ENCODE measurements at regions not wholly inside any gene's neighbourhood (a gene's known extent, or its start where the extent isn't known, plus 50 kb on each side); places are given as distances from the start of the nearest gene placed in this dataset.

DNA sequence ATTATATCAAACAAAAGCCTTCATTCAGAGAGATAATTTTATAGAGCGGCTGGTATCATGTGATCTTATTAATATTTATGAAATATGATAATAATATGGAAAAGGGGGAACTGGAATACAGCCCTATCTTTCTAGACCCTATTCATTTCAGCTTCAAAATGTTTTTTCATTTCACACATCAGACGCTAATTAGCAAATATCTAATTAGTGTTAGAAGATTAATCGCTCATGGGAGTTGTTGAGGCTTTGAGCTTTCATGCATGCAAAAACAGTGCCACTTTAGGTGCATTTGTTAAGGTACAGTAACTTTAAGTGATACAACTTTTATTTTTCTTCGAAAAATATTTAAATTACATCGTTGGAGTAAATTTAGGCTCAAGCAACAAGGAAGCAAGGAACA lies 751.7 kb upstream of the WWC1 start:
- TF ChIP-seq GATA1 (IDR thresholded peaks at IDR 0.05; ENCODE audit: low read depth, low read length) (no peak), POLR2A (IDR thresholded peaks at IDR 0.05; ENCODE audit: low read length) (no peak)
- no peak for DNase-seq

DNA sequence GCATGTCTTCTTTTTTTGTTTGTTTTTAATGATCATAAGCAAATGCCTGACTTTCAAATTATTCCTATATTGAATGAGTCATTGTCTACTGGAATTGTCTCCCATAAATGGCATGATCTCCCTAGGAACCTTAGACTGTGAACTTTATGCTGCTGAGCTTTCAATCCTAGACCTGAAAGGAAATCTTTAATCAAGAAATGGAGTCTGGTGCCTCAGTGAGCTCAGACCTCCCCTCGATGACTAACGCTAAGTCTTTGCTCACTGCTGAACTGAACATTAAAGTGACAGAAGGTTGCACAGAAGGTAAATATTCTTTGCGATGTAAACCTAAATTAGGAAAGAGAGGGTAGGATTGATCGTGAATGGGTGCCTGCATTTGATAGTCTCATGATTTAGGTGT lies 745.2 kb upstream of the WWC1 start:
- no peak for DNase-seq
- TF ChIP-seq GATA1 (IDR thresholded peaks at IDR 0.05; ENCODE audit: low read depth, low read length), result no peak
- TF ChIP-seq POLR2A (IDR thresholded peaks at IDR 0.05; ENCODE audit: low read length), result no peak

DNA sequence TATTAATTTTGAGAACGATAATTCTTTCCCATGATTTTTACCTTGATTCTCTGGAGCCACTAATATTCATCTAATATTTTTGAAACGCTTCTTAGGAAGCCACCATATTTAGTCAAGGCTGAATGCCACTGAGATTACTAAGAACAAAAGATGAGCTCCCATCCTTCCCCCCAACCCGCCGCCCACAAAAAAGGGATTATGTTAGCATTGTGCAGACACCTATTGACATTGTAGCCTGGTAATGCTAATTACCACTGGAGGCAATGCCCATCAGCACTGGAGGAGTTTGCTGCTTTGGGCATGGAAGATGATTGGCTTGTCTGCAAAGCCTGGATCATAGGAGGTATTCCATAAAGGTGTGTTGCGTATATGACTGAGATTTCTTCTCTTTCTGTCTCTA lies 739.1 kb upstream of the WWC1 start:
- DNase-seq, result no peak
- TF ChIP-seq POLR2A (IDR thresholded peaks at IDR 0.05; ENCODE audit: low read length) (no peak), GATA1 (IDR thresholded peaks at IDR 0.05; ENCODE audit: low read depth, low read length) (no peak)

DNA sequence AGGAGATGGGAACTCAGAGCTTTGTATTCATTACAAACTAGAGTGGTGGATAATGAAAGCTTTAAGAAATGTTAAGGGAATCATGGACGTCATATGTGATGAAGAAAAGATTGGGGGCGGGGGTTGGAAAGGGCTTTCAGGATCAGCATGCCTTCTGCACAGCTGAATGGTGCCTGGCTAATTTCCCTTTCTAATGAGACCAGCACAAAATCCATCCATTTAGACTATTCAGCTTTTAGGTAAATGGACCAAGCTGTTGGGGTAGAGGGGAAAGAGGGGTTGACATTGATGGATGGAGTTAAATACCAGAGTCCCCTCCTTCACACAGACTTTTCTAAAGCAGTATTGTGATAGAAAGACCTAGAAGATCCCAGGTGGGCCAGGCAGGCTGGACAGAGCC lies 737.9 kb upstream of the WWC1 start:
- DNase-seq, result no peak
- no peak for TF ChIP-seq GATA1 (IDR thresholded peaks at IDR 0.05; ENCODE audit: low read depth, low read length)

DNA sequence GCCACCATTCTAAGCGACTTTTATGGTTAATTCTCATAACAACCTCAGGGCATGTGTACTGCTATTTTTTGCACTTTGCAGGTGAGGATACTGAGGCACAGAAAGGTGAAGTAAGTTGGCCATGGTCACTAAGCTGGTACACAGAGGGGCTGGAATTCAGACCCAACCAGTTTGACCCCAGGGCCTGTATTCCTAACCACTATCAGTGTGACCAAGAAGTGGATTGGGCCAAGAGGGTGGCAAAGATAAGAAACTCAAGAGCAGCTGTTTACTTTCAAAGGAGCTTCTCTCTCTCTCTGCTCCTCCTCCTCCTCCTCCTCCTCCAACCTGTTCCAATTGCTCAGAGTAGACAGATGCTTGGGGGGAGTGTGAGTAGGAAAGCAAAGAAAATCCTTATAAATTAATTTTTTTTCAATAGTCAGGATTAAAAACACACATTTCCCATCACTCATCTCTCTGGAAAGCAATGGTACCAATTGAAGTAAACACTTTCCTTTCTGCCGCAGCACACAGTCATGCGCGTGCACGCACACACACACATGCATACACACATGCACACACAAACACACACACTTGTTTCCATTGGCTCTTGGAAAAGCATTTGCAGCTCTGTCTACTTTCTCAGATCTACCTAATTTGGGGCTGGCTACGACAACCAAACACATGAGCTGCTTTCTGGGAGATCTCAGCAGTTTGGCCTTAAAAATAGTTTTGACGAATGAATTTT lies 736.7 kb upstream of the WWC1 start:
- peak in 1 of 2 experiments; percentile 2 for DNase-seq
- TF ChIP-seq GATA1 (IDR thresholded peaks at IDR 0.05; ENCODE audit: low read depth, low read length) (no peak), POLR2A (IDR thresholded peaks at IDR 0.05; ENCODE audit: low read length) (no peak)

DNA sequence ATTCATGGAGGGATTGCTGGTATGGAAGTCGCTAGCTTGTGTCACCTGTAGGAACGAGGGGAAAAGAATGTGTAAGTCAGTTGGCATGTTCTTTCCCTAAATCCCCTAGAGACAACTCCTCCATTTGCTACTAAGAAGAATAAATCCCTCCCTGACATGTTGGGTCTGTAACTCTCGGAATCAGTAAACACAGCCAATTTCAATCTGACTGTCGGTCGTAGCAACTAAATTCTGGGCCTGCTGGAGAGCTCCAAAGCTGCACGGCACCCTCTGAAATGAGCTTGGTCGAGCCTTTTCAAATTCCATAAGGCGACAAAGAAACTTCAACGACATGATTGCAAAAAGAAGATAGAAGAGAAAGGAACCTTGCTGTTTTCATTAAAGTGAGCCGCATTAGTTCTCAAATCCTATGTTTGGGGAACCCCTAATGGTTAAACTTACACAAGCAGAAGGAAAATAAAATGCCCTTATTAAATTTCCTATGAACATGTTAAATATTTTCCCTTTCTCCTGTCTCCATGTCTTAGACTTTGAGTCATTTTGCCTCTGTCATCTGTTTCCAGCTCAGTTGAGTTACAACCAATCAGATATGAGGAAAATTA lies 735.8 kb upstream of the WWC1 start:
- TF ChIP-seq POLR2A (IDR thresholded peaks at IDR 0.05; ENCODE audit: low read length), result no peak
- no peak for DNase-seq

DNA sequence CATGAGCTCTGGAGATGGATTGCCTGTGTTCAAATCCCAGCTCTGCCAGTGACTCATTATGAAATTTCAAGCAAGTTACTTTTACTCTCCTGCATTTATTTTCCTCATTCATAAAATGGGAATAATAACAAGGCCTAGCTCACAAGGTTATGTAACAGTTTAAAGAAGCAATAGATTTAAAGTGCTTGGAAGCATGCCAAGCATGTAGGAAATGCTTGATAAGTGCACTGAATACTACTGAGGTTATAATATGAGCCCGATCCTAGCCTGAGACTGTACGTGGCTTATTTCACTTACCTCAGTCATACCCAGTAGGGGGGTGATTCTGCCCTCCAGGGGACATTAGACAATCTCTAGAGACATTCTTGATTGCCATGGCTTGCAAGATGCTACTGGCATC lies 734.1 kb upstream of the WWC1 start:
- no peak for TF ChIP-seq GATA1 (IDR thresholded peaks at IDR 0.05; ENCODE audit: low read depth, low read length)
- no peak for TF ChIP-seq POLR2A (IDR thresholded peaks at IDR 0.05; ENCODE audit: low read length)
- DNase-seq, result no peak

DNA sequence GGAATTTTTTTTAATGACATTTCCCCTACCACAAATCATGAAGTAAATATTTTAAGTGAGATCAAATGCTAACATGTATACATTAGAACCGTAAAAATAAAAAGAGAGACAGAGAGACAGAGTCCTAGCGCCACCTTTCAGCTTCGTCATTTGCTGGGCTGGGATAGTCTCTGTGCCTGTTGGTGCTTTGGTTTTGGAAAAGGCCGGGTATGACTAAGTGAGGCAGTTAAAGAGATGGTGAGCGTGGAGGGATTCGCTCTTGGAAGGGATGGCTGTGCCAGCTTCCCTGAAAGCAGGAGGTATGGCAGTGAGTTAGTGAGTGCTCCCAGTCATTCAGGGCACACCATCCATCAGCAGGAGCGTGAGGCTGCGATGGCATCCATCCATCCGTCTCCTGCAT lies 729.6 kb upstream of the WWC1 start:
- no peak for TF ChIP-seq POLR2A (IDR thresholded peaks at IDR 0.05; ENCODE audit: low read length)
- no peak for TF ChIP-seq GATA1 (IDR thresholded peaks at IDR 0.05; ENCODE audit: low read depth, low read length)
- no peak for DNase-seq

DNA sequence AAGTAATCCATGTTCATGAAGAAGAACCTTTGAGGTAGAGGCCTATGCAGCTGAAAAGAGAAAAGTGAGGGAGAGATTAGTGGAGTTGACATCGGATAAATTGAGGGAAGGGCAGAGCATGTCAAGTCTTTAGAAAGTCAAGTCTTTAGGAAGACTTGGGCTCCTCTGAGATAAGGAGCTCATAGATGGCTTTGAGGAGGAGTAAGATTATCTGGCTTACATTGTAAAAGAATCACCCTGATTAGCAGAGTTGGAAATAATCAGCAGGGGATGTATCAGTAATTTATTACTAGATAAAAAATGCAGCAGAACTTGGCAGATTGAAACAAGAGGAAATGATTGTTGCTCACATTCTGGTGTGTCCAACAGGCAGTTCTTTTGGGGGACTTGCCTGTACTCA lies 727.2 kb upstream of the WWC1 start:
- no peak for DNase-seq
- no peak for TF ChIP-seq POLR2A (IDR thresholded peaks at IDR 0.05; ENCODE audit: low read length)
- no peak for TF ChIP-seq GATA1 (IDR thresholded peaks at IDR 0.05; ENCODE audit: low read depth, low read length)

DNA sequence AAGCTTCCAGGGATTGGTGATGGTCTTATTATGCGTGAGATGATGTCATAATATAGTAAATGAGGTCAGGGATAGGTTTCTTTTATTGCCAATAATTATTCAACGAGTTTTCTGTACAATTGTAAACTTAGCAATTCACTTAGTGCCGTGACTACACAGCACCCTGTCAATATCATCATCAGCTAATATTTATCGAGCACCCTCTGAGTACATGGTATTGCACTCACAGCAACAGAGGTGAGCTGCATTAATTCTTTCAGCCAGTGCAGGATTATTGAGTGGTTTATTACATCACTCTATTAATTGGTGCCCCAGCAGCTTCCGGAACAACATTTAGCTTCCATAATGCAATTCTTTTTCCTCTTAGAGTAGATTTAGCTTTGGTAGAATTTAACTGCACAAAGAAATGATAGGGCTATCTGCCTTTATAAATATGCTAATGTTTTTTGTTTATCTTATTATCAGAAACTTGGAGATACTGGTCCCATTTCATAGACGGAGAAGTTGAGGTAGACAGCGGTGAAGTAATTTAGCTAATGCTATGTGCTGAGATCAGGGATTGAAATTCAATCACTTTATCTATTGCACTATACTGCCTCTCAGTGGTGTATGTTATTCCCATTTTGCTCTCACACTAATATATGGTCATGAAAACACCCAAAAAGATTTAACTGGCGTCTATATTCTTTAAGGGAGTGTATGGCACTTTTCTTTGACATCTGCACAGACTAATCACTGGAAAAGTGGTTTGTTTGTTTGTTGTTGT lies 726.1 kb upstream of the WWC1 start:
- TF ChIP-seq POLR2A (IDR thresholded peaks at IDR 0.05; ENCODE audit: low read length) (no peak), GATA1 (IDR thresholded peaks at IDR 0.05; ENCODE audit: low read depth, low read length) (no peak)
- no peak for DNase-seq

DNA sequence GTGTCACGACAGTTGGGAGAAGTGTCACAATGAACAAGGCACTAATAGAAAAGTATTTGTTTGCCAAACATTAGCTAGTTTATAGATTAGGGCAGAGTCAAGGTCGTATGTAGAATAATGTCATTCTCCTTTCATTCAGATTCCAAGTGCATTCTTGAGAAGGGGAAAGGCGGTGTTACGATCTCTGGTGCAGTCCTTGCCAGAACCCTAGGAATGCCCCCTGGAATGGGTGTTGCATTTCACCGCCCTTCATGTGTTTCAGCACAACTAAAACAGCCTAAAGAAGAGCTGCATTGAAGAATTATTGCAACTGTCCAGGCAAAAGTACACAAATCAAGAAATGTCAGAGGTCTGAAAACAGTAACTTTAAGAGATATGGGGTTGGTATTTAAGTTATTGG lies 721.0 kb upstream of the WWC1 start:
- TF ChIP-seq GATA1 (IDR thresholded peaks at IDR 0.05; ENCODE audit: low read depth, low read length) (no peak), POLR2A (IDR thresholded peaks at IDR 0.05; ENCODE audit: low read length) (no peak)
- no peak for DNase-seq

DNA sequence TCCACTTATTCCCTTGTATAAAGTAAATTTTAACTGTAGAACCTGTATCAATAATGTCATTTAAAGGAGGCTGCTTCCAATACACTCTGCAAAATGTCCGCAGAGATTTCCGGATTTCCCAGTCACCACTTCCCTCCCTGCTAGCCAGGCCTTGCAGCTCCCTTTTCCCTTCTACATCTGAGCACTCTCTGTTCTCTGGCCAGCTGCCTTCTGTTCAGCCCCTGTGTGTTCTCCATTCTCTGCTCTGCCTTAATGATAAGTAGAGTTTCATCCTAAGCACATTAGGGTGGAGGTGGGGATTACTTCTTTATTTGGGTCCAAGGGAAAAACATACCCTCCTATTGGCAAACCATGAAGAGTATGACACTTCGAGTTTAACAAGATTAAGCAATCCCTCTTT lies 719.6 kb upstream of the WWC1 start:
- no peak for DNase-seq
- TF ChIP-seq GATA1 (IDR thresholded peaks at IDR 0.05; ENCODE audit: low read depth, low read length) (no peak), POLR2A (IDR thresholded peaks at IDR 0.05; ENCODE audit: low read length) (no peak)

DNA sequence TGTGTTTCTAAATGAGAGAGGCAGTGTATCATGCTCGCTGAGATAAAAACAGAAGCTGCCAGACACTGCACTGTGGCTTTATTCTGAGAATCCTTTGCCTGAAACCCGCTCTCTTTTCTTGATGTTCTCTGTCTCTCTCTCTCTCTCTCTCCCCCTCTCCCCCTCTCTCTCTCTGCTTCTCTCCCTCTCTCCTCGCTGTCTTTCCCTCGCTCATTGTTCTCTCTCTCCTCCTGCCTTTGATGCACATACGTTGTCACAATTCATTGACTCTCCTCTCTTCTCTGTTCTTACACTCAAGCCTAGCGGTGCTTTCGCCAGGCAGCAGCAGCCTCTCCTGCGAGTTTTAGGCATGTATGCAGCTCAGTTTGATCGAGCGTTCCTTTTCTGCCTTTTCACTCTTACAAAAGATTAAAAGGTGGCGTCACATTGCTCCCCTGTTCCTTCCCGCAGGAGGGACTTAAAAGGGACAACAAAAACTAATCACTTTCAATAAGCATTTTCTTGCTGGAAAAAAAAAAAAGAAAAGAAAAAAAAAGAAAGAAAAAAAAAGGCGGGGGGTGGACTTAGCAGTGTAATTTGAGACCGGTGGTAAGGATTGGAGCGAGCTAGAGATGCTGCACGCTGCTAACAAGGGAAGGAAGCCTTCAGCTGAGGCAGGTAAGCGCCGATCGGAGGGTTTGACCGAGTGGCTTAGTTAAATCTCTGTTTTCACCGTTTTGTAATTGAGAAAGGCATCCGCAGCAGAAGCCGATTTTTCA lies 717.9 kb upstream of the WWC1 start:
- TF ChIP-seq GATA1 (IDR thresholded peaks at IDR 0.05; ENCODE audit: low read depth, low read length) (no peak), POLR2A (IDR thresholded peaks at IDR 0.05; ENCODE audit: low read length) (no peak)
- DNase-seq, result no peak

DNA sequence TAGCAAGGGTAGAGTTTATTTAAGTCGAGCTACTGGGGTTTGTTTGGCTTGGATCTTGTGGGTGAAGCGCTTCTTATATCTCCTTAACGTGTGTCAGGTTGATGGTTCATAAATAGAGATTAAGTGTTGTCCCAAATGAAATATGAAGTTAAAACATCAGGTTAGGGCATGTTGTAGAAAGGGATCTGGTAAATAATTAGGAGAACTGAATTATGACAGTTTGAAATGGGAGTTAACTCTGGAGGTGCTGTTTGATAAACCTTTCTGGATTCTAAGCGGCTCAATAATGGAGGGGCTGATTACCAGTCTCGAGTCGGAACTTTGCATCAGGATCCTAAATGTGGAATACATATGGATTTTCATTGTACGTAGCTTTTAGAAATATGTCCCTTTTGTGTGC lies 717.0 kb upstream of the WWC1 start:
- TF ChIP-seq POLR2A (IDR thresholded peaks at IDR 0.05; ENCODE audit: low read length) (no peak), GATA1 (IDR thresholded peaks at IDR 0.05; ENCODE audit: low read depth, low read length) (no peak)
- no peak for DNase-seq
